EH (cell line): ENCODE measurements at regions not wholly inside any gene's neighbourhood (a gene's known extent, or its start where the extent isn't known, plus 50 kb on each side); places are given as distances from the start of the nearest gene placed in this dataset.
A peak's percentile ranks its signal among the peaks of the same experiment; 100 is the strongest.
"Not testable (repeated sequence)": the region's sequence is repeated elsewhere in the genome, so short reads cannot be mapped to it uniquely, and the experiment has no call there.

Source experiments
- DNase-seq: peaks from one replicate; pipeline ENCODE4 v3.0.0-alpha.2; 2015; ENCODE audit warnings: low read depth

GRCh38 chr5:57394421-57395210 is 88.0 kb downstream of the ACTBL2 start:
- DNase-seq = no peak

- DNase-seq = peak; percentile 79
Measured at GRCh38 chr5:57386958-57387357, 95.7 kb downstream of the ACTBL2 start.

- DNase-seq = peak; percentile 96
Measured at GRCh38 chr5:57383093-57383861, 99.3 kb downstream of the ACTBL2 start.

GRCh38 chr5:57382655-57383054 is 100.0 kb downstream of the ACTBL2 start:
- DNase-seq = peak; percentile 4

- no peak for DNase-seq
Measured at GRCh38 chr5:57370376-57370775, 112.2 kb downstream of the ACTBL2 start.

- DNase-seq = peak; percentile 36
Measured at GRCh38 chr5:57368010-57368409, 114.6 kb downstream of the ACTBL2 start.

GRCh38 chr5:57366744-57367143 is 115.9 kb downstream of the ACTBL2 start:
- DNase-seq = peak; percentile 28

GRCh38 chr5:57362951-57363350 is 119.7 kb downstream of the ACTBL2 start:
- no peak for DNase-seq

- no peak for DNase-seq
Measured at GRCh38 chr5:57360871-57361270, 121.7 kb downstream of the ACTBL2 start.

- DNase-seq = no peak
Measured at GRCh38 chr5:57358796-57359592, 123.6 kb downstream of the ACTBL2 start.

GRCh38 chr5:57356850-57357249 is 125.8 kb downstream of the ACTBL2 start:
- not testable (repeated sequence) for DNase-seq

- DNase-seq = no peak
Measured at GRCh38 chr5:57349214-57349613, 133.4 kb downstream of the ACTBL2 start.

GRCh38 chr5:57348376-57349140 is 134.1 kb downstream of the ACTBL2 start:
- no peak for DNase-seq

GRCh38 chr5:57346328-57346727 is 136.3 kb downstream of the ACTBL2 start:
- no peak for DNase-seq

GRCh38 chr5:57341380-57341979 is 141.1 kb downstream of the ACTBL2 start:
- DNase-seq = no peak

- no peak for DNase-seq
Measured at GRCh38 chr5:57340681-57341080, 141.9 kb downstream of the ACTBL2 start.

- no peak for DNase-seq
Measured at GRCh38 chr5:57339521-57339920, 143.1 kb downstream of the ACTBL2 start.

- no peak for DNase-seq
Measured at GRCh38 chr5:57338868-57339340, 143.7 kb downstream of the ACTBL2 start.

GRCh38 chr5:57338068-57338867 is 144.3 kb downstream of the ACTBL2 start:
- DNase-seq = peak; percentile 17

GRCh38 chr5:57335092-57335660 is 147.4 kb downstream of the ACTBL2 start:
- peak; percentile 90 for DNase-seq
